A549 (cell line): ENCODE measurements at regions not wholly inside any gene's neighbourhood (a gene's known extent, or its start where the extent isn't known, plus 50 kb on each side); places are given as distances from the start of the nearest gene placed in this dataset.

ENCODE experiments used
- CBX2 ChIP-seq: fragments of 200-600 bp; sonication (generic); IDR thresholded peaks from 2 replicates; pipeline ENCODE4 v1.6.1; 2016; ENCODE audit warnings: low read depth, mild to moderate bottlenecking, borderline replicate concordance
- CHD2 ChIP-seq: fragments of 150-350 bp; IDR thresholded peaks from 2 replicates; pipeline ENCODE4 v1.6.1; 2014; ENCODE audit warnings: low read length; ENCODE audit not compliant: partially characterized antibody
- EHMT2 ChIP-seq: fragments of 200-600 bp; sonication (generic); IDR thresholded peaks from 2 replicates; pipeline ENCODE4 v1.6.1; 2016; ENCODE audit warnings: antibody characterized with exemption, low read depth, mild to moderate bottlenecking, moderate library complexity
- EP300 ChIP-seq, 2 experiments: fragments of >200 bp; sonication (Bioruptor Twin); formaldehyde crosslinking; IDR thresholded peaks; 2 replicates in 1 of 2; 3 replicates in 1 of 2; pipeline ENCODE4 v1.6.1; 2016 to 2017
- GATA3 ChIP-seq: IDR thresholded peaks from 2 replicates; pipeline ENCODE4 v1.6.1; 2012; ENCODE audit warnings: borderline replicate concordance
- MAX ChIP-seq: IDR thresholded peaks from 2 replicates; pipeline ENCODE4 v1.6.1; 2012
- POLR2A ChIP-seq: IDR thresholded peaks from 2 replicates; pipeline ENCODE4 v1.6.1; 2012; ENCODE audit warnings: mild to moderate bottlenecking, low read length
- RAD21 ChIP-seq, 2 experiments: fragments of >200 bp in 1 of 2; sonication (Bioruptor Twin) in 1 of 2; formaldehyde crosslinking in 1 of 2; IDR thresholded peaks in 1 of 2; conservative IDR thresholded peaks in 1 of 2; 2 replicates in 1 of 2; 3 replicates in 1 of 2; pipeline ENCODE4 v1.6.1; 2012 to 2018; ENCODE audit warnings: inconsistent platforms in 1 of 2
- REST ChIP-seq: fragments of 200-600 bp; sonication (generic); IDR thresholded peaks from 2 replicates; pipeline ENCODE4 v1.6.1; 2016; ENCODE audit warnings: antibody characterized with exemption, mild to moderate bottlenecking, moderate library complexity
- RFX5 ChIP-seq: fragments of 450-650 bp; IDR thresholded peaks from 2 replicates; pipeline ENCODE4 v1.7.1; 2014; ENCODE audit warnings: antibody characterized with exemption, mild to moderate bottlenecking, moderate library complexity
- TP53 ChIP-seq: fragments of 250-450 bp; sonication (Bioruptor Pico); IDR thresholded peaks from 2 replicates; pipeline ENCODE4 v1.5.0; 2021; ENCODE audit warnings: mild to moderate bottlenecking, moderate library complexity
- TF ChIP-seq, protein P1 (sequence below): fragments of >200 bp; sonication (Bioruptor Twin); formaldehyde crosslinking; IDR thresholded peaks from 3 replicates; pipeline ENCODE4 v1.5.1; 2016

GRCh38 chr15:94815914-94816313, 584.6 kb downstream of the MCTP2 start:
- TF ChIP-seq, protein P1, sequence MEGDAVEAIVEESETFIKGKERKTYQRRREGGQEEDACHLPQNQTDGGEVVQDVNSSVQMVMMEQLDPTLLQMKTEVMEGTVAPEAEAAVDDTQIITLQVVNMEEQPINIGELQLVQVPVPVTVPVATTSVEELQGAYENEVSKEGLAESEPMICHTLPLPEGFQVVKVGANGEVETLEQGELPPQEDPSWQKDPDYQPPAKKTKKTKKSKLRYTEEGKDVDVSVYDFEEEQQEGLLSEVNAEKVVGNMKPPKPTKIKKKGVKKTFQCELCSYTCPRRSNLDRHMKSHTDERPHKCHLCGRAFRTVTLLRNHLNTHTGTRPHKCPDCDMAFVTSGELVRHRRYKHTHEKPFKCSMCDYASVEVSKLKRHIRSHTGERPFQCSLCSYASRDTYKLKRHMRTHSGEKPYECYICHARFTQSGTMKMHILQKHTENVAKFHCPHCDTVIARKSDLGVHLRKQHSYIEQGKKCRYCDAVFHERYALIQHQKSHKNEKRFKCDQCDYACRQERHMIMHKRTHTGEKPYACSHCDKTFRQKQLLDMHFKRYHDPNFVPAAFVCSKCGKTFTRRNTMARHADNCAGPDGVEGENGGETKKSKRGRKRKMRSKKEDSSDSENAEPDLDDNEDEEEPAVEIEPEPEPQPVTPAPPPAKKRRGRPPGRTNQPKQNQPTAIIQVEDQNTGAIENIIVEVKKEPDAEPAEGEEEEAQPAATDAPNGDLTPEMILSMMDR, result no peak
- TF ChIP-seq TP53 (CRISPR knock-in tag) (no peak), REST (no peak), EHMT2 (no peak), CHD2 (no peak), EP300 (IDR thresholded peaks at IDR 0.05) (no peak), GATA3 (no peak), RAD21 (conservative IDR thresholded peaks at IDR 0.05 in 1 of 2, IDR thresholded peaks at IDR 0.05 in 1 of 2) (no peak), MAX (no peak), RFX5 (no peak), POLR2A (no peak), CBX2 (no peak)
